Cardiac septum (tissue), 1 donor: ENCODE measurements at regions not wholly inside any gene's neighbourhood (a gene's known extent, or its start where the extent isn't known, plus 50 kb on each side); places are given as distances from the start of the nearest gene placed in this dataset.

Experiments used
- DNase-seq: peaks from one replicate; pipeline ENCODE4 v3.0.0-alpha.2; 2020; ENCODE audit warnings: low spot score
- intact Hi-C: fragments of 100-400 bp; cut with DNase I; formaldehyde crosslinking; loops from one replicate; pipeline ENCODE4 v1.14.0; 2022
- donor health status: DM: no; HTN: no; CAD: no.

DNA sequence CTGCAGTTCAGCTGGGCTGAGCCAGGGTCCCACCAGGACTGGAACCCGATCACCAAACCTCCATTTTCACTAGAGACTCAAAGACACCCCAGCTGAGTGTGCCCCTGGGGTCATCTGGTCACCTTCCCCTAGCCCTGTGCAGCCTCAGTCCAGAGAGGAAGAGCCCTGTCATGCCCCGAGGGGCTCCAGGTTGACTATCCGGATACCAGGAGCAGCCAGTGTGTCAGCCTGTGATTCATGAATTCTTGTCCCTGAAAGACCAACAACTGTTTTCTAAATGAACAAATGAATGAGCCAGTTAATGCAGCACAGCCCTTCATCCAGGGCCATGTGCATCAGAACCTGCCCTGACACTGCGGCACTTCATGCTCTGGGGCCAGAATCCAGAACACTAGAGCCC lies 201.9 kb upstream of the TCERG1L start:
- intact Hi-C loops = no loop called here
- DNase-seq = no peak

- intact Hi-C loops = no loop called here
- no peak for DNase-seq
These were observed 202.4 kb upstream of the TCERG1L start for GRCh38 chr10:131513901-131514300.

- intact Hi-C loops = no loop called here
These were observed 202.9 kb upstream of the TCERG1L start for GRCh38 chr10:131514454-131514853.

DNA sequence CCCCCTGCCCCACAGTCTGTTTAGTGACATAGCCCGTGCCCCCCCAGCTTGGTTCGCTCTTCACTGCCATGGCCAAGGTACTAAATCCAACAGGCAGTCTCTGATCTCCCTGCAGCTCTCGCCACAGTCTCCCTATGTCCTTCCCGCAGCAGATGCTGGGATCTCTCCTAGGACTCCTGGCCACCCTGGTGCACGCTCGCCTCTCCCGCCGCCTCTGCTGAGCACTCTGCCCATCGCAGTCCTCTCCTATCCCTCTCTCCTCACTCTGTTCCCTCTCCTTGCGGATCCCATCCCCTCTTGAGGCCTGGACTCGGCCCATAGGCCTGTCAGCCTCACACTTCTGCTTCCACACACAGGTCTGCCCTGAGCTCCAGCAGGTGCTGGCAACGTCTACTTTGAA lies 204.8 kb upstream of the TCERG1L start:
- intact Hi-C loops = no loop called here
- DNase-seq = no peak

More at GRCh38 chr10:131514454-131514853, 202.9 kb upstream of the TCERG1L start:
- DNase-seq = no peak

DNA sequence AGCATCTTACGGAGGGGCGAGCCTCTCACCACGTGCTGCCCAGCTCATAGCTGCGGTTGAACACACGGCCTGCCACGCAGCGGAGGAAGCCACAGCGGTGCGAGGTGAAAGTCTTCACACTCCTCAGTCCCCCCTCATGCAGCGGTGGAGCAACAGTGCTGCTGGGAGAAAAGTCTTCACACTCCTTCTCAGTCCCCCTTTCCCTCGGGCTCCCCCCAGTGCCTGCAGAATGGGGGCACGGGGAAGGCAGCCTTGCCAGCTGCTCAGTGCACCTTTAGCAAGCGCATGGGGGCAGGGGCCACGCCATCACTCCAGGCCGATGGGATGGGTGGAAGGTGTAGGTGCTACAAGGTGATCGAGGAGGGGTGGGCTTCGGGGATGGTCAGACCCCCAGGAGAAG lies 206.3 kb upstream of the TCERG1L start:
- no peak for DNase-seq
- intact Hi-C loops = no loop called here

DNA sequence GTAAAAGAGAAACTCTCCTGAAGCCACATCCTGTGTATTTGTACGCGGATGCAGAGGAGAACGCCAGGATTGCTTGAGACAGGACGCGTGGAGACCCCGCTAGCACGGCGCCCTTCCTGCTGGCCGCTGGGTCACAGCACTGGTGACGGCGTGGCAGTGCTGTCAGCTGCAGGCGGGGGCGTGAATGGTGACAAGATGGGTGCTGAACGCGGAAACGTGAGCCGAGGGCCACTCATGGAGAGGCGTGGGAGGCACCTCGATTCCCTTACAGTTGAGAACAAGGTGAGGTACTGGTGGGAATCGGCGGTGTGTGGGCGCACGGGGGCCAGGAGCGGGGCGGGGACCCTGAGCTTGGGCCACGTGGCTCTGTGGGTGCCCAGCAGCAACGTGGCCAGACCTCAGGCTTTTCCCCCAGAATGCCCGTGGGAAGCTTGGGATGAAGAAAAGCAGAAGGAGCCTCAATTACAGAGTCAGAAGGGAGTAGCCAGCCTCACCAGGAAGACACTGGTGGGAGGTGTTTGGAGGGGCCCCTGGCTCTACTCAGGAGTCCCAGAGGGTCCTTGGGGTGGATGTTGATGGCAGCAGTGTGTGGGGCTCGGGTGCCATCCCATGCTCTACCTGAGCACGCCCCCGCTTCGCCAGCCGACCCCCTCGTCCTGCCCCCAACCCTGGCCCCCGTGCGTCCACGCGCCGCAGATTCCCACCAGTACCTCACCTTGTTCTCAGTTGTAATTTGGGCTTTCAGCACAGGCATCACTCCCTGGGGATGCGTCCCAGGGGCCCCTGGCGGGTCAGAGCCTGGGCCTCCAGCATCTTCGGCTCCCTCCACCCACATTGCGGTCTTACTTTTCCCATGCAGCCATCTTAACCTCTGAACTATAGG lies 208.4 kb upstream of the TCERG1L start:
- intact Hi-C loops = no loop called here

DNA sequence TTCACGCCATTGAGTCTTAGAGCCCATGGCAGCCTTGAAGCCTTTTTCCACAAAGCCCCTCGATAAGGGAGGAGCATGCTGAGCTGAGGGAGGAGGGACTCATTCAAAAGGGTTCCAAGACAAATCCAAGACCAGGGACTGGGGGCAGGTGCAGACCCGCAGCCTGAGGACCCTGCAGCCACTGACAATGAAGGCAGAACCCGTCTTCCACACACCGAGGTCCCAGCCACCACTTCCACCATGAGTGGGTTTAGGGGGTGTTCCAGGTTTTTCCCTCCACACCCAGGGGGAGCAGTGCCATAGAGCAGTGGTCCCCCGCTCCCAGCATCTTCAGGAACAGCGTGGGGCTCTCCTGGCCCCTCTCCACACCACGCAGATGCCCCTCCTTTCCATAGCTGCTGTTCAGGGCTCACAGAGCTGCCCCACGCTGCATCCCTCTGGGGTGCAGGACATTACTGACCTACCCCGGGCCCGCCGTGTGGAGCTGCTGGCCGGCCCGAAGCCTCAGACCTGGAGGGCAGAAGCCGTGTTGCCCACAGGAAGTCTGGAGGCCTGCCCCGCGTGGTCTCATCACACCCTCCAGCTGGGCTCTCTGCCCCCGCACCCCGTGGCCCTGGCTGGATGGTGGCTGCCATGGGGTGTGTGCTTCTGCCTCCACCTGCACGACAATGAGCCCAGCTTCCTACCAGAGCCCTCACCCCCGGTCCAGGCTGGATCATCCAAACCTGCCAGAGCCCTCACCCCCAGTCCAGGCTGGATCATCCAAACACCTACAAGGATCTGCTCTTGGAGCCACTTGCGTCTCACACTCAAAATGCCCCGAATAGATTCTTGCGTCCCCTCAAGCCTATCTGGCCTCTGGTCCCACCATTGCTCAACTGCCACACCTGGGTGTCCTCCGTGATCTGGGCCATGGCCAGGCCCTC lies 220.0 kb upstream of the TCERG1L start:
- intact Hi-C loops = no loop called here

More for the DNA sequence above, 208.4 kb upstream of the TCERG1L start:
- no peak for DNase-seq

GRCh38 chr10:131532291-131532690 lies 220.8 kb upstream of the TCERG1L start:
- no peak for DNase-seq
- intact Hi-C loops = no loop called here

More for the DNA sequence above, 220.0 kb upstream of the TCERG1L start:
- no peak for DNase-seq

DNA sequence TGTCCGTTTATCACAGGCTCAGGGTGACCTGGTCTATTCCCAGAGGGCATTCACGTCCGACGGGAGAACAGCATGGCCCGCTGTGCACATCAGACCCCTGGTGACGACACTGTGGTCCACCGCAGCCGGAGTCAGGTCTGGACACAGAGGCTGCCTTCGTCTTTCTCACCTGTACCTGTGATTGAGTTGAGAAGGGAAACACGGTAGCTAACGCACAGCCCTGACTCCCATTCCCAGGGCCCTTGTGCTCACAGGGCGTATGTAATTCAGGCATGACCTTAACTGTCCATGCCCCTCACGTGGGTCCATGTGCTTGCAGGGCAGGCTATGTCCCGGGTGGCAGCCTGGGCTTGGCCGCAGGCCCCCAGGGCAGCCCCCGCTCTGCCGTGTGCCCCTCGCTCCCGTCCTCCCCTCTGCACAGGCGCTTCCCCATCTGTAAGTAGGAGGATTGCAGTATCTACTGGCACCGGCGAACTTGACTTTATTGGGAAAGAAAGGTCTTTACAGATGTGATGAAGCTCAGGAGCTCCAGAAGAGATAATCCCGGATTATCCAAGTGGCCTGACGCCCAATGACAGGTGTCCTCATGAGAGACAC lies 221.3 kb upstream of the TCERG1L start:
- intact Hi-C loops = no loop called here
- DNase-seq = no peak

- intact Hi-C loops = no loop called here
- DNase-seq = no peak
These were observed 222.5 kb upstream of the TCERG1L start for GRCh38 chr10:131533846-131534526.

DNA sequence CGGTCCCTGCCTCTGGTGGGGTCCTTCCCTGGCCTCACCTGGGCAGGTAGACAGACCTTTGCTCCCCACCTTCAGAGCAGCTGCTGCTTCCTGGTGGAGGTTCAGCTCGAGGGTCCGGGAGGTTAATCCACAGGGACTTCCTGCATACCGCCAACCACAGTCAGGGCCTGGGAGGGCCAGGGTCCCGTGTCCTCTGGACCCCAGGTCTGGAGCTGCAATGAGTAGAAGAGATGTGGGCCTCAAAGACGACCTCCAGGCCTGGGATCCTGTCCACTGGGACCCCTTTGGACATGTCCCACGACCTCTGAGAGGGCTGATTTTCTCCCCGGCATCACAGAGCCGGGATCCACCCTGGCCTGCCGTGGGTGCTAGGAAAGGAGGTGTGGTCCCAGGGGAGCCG lies 223.3 kb upstream of the TCERG1L start:
- intact Hi-C loops = no loop called here
- no peak for DNase-seq

DNA sequence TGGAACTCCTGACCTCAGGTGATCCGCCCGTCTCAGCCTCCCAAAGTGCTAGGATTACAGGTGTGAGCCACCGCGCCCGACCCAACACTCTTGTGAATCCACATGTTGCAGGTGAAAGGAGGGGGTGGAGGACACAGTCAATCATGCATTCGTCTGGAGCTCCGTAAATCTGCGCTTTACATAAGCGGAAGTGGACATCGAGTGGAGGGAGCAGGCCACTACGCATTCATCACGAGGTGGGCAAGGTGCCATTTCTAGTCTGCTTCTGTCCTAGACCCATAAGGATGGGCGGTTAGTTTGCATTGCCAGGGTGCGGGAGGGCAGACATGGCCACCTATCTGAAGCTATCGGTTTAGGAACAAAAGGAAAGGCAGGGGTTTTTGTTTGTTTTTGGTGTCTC lies 225.2 kb upstream of the TCERG1L start:
- no peak for DNase-seq
- intact Hi-C loops = no loop called here

DNA sequence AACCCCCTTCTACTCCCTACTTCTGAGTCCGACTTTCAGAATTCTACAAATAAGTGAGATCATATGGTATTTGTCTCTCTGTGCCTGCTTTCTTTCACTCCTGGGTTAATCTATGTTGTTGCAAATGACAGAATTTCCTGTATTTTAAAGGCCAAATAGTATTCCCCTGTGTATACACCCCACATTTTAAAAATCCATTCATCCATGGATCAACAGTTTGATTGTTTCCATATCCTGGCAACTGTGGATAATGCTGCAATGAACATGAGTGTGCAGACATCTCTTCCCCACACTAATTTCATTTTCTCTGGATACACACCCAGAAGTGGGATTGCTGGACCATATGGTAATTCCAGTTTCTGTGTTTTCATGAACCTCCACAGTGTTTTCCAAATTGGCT lies 225.8 kb upstream of the TCERG1L start:
- DNase-seq = no peak
- intact Hi-C loops = no loop called here

GRCh38 chr10:131544495-131544894 lies 233.0 kb upstream of the TCERG1L start:
- intact Hi-C loops = no loop called here
- DNase-seq = no peak

DNA sequence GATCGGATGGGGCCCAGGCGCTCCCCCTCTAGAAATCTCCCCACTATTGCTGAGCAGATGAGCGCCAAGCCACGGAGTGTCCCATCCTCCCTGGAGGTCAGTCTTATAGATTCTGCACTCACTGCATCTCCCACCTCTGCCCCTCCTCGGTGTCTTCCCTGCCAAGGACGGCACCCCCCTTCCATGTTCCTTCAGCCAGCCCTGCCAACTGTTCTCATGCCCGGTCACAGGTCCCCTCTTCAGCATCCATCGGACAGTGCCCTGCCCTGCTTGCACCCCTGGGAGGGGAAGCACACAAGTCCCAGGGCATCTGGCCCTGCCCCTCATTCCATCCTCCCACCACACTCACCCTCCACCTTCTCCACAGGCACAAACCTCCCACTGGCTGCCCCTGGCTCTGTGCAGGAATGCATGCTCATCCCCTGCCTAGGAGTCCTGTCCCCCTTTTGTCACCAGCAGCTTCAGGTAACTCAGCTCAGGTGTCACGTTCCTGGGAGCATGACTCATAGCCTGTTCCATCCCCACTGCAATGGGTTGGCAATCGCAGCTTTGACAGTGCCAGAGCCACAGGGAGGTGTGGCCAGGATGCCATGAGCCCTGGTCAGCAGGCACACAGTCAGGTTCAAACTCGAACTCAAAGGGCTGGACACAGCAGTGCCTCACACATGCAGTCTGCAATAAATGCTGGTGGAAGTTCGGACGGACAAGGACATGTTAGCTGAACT lies 234.7 kb upstream of the TCERG1L start:
- DNase-seq = no peak
- intact Hi-C loops = no loop called here

GRCh38 chr10:131547129-131547799 lies 235.7 kb upstream of the TCERG1L start:
- intact Hi-C loops = no loop called here
- no peak for DNase-seq

DNA sequence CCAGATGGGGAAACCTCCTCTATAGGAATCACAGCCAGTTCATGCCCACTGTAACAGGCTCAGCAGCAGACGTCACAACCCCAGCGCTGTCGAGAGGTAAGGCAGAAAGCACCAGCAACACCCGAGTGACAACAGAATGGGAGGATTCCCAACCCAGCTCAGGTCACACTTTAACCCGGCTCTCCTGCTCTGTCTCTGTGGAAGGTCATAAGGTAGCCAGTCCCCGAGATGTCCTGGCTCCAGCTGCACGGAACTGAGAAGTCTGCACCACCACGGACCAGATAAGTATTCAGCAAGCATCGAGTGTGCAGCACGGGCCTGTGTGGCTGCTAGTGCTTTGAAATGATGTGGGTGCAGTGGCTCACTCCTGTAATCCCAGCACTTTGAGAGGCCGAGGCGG lies 236.7 kb upstream of the TCERG1L start:
- no peak for DNase-seq
- intact Hi-C loops = no loop called here

- DNase-seq = no peak
- intact Hi-C loops = no loop called here
These were observed 237.6 kb upstream of the TCERG1L start for GRCh38 chr10:131549116-131549515.
